ENCODE measurements at regions not wholly inside any gene's neighbourhood (a gene's known extent, or its start where the extent isn't known, plus 50 kb on each side); places are given as distances from the start of the nearest gene placed in this dataset.

DNA sequence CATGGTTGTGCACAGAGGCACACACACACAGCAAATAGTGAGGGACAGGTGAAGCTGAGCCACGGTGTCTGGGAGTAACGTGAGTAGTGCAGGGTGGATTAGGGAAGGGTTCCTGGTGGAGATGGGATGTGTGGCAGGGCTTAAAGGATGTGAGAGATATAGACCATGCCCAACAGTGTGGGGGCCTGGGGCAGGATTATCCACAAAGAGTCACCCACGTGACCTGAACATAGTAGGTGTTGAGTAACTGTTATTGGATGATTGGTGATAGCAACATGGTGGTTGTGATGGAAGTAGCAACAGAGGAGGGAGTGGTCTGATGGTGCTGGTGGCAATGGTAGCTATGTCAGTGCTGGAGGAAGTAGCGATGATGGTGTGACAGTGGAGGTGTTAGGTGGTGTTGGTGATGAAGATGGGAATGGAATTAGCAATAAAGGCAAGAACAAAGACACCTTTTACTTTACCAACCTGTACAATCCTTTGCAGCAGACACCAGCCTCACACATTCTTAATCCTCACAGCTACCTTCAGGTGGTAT is 135.1 kb downstream of the MRPL14 start:
- ChIA-PET CTCF (interaction anchor here (0.9 kb wide), 1 partner anchor 9 kb away, joined by 4 read pairs; no protein-coding TSS in a partner anchor), POLR2A (no interaction called here)
- DNase-seq (ENCODE audit: extremely low spot score), result no peak
- no peak for TF ChIP-seq TARDBP (IDR thresholded peaks at IDR 0.05)
- no peak for TF ChIP-seq ZNF384 (IDR thresholded peaks at IDR 0.05)
- TF ChIP-seq NFRKB (IDR thresholded peaks at IDR 0.05), result no peak
- TF ChIP-seq SP1 (IDR thresholded peaks at IDR 0.05), result no peak
- no peak for TF ChIP-seq SUZ12 (IDR thresholded peaks at IDR 0.05)

DNA sequence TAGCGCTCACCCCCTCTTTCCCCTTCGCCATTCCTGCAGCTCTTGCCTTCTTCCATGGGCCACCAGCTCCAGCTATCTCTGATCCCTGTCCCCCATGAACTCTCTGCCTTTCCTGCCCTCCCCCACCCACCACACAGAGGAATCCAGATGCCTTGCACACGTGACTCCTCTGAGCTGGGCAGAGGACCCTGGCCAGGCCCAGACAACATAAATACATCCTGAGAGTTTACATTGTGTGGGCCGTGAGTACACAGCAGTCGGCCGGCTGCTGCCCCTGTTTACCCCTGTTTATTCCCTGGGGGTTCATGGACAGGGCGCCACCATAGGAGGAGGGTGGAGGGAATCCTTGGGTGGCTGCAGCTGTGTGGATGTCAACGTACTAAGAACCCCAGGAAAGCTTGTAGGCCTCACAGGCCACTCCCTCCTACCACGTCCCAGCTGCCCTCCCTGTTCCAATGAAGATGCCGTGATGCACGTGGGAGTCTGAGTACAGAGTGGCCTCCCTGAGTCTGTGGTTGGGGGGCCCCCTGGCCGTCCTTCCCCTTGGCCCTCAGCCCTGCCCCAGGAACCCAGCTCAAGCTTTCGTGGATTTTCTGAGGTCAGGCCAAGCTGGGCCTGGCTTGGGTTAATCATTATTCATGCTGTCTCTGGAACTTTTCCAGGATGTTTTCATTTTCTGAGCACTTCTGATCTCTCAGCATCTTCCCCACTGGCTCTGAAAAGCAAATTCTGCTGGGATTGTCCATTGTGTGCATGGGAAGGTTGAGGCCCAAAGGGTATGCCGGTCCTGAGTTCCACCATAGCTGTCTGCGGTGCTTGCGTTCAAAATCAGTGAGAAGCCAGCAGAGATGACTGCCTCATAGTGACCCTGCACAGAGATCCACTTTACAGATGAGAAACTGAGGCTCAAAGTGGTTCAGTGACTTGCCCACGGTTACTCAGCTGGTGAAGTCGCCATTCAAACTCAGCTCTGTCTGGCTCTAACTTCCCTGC is 136.3 kb downstream of the MRPL14 start:
- TF ChIP-seq FOXA1 (IDR thresholded peaks at IDR 0.05) (no peak), CTBP1 (IDR thresholded peaks at IDR 0.05; ENCODE audit: borderline replicate concordance) (no peak), SP1 (IDR thresholded peaks at IDR 0.05) (no peak), LEF1 (IDR thresholded peaks at IDR 0.05; ENCODE audit: borderline replicate concordance) (no peak), FOXM1 (IDR thresholded peaks at IDR 0.05; ENCODE audit: borderline replicate concordance) (no peak), ELF4 (IDR thresholded peaks at IDR 0.05) (no peak), L3MBTL2 (conservative IDR thresholded peaks at IDR 0.05) (no peak), SUZ12 (IDR thresholded peaks at IDR 0.05) (no peak), BHLHE40 (IDR thresholded peaks at IDR 0.05; ENCODE audit: borderline replicate concordance) (no peak), TARDBP (IDR thresholded peaks at IDR 0.05) (no peak)
- DNase-seq (ENCODE audit: extremely low spot score), result no peak
- CTCF ChIA-PET, result interaction anchor here (1.1 kb wide), 1 partner anchor 10 kb away, joined by 4 read pairs; no protein-coding TSS in a partner anchor
- POLR2A ChIA-PET, result interaction anchor here (0.6 to 1.3 kb wide), 4 partner anchors 57 to 221 kb away, joined by 3 read pairs; partner anchors contain the start of gene VEGFA

GRCh38 chr6:43990275-43990626 is 137.0 kb downstream of the MRPL14 start:
- POLR2A ChIA-PET, result interaction anchor here (0.6 to 1.3 kb wide), 4 partner anchors 56 to 220 kb away, joined by 3 read pairs; partner anchors contain the start of gene VEGFA
- CTCF ChIA-PET, result interaction anchor here (1.1 kb wide), 1 partner anchor 10 kb away, joined by 4 read pairs; no protein-coding TSS in a partner anchor
- TF ChIP-seq LEF1 (IDR thresholded peaks at IDR 0.05; ENCODE audit: borderline replicate concordance) (no peak), HDGF (IDR thresholded peaks at IDR 0.05; ENCODE audit: borderline replicate concordance) (no peak), BHLHE40 (IDR thresholded peaks at IDR 0.05; ENCODE audit: borderline replicate concordance) (no peak), FOXA1 (IDR thresholded peaks at IDR 0.05) (no peak), FOXK2 (IDR thresholded peaks at IDR 0.05) (no peak), SP1 (IDR thresholded peaks at IDR 0.05) (no peak), ARNT (IDR thresholded peaks at IDR 0.05) (no peak), NFRKB (IDR thresholded peaks at IDR 0.05) (no peak), TARDBP (IDR thresholded peaks at IDR 0.05) (no peak), L3MBTL2 (conservative IDR thresholded peaks at IDR 0.05) (no peak), SUZ12 (IDR thresholded peaks at IDR 0.05) (no peak)
- TF ChIP-seq, protein P1, sequence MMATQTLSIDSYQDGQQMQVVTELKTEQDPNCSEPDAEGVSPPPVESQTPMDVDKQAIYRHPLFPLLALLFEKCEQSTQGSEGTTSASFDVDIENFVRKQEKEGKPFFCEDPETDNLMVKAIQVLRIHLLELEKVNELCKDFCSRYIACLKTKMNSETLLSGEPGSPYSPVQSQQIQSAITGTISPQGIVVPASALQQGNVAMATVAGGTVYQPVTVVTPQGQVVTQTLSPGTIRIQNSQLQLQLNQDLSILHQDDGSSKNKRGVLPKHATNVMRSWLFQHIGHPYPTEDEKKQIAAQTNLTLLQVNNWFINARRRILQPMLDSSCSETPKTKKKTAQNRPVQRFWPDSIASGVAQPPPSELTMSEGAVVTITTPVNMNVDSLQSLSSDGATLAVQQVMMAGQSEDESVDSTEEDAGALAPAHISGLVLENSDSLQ (IDR thresholded peaks at IDR 0.05), result no peak
- no peak for DNase-seq (ENCODE audit: extremely low spot score)

DNA sequence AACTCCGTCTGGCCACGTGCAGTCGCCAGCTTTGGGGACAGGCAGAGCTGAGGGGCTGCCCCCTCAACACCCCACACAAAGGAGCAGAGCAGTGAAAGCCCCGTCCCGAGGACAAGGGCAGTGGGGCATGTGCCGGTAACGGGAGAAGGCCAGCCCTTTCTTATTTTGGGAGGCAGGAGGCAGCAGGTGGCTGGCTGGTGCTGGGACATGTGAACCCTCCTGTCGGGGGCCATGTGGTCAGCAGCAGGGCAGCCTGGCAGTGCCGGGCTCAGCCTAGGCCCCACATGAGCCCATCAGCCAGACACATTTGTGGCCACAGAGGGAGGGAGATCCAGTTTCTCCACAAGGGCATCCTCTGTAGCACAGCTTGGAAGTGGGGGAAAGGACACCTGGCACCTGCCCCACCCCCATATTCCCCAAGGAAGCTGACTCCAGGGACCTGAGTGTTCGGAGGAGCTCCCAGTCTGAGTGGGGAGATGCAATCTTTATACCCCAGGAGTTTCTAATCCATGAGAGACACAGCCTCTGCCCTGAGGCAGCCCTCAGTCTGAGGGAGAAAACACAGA is 137.6 kb downstream of the MRPL14 start:
- TF ChIP-seq FOXM1 (IDR thresholded peaks at IDR 0.05; ENCODE audit: borderline replicate concordance), result no peak
- no peak for TF ChIP-seq FOXK2 (IDR thresholded peaks at IDR 0.05)
- TF ChIP-seq ZNF384 (IDR thresholded peaks at IDR 0.05), result no peak
- no peak for TF ChIP-seq L3MBTL2 (conservative IDR thresholded peaks at IDR 0.05)
- no peak for TF ChIP-seq CTBP1 (IDR thresholded peaks at IDR 0.05; ENCODE audit: borderline replicate concordance)
- TF ChIP-seq BHLHE40 (IDR thresholded peaks at IDR 0.05; ENCODE audit: borderline replicate concordance), result no peak
- TF ChIP-seq LEF1 (IDR thresholded peaks at IDR 0.05; ENCODE audit: borderline replicate concordance), result no peak
- TF ChIP-seq FOXA1 (IDR thresholded peaks at IDR 0.05), result no peak
- no peak for TF ChIP-seq NFRKB (IDR thresholded peaks at IDR 0.05)
- no peak for TF ChIP-seq SP1 (IDR thresholded peaks at IDR 0.05)
- no peak for TF ChIP-seq HDGF (IDR thresholded peaks at IDR 0.05; ENCODE audit: borderline replicate concordance)
- TF ChIP-seq, protein P1 (IDR thresholded peaks at IDR 0.05), result no peak
- TF ChIP-seq ARNT (IDR thresholded peaks at IDR 0.05), result no peak
- TF ChIP-seq TARDBP (IDR thresholded peaks at IDR 0.05), result no peak
- no peak for TF ChIP-seq ELF4 (IDR thresholded peaks at IDR 0.05)
- ChIA-PET CTCF (interaction anchor here (0.7 to 1.2 kb wide), 3 partner anchors 8 to 14 kb away, joined by 3 to 4 read pairs (median 3); no protein-coding TSS in a partner anchor), POLR2A (interaction anchor here (0.9 to 1.0 kb wide), 2 partner anchors 55 to 219 kb away, joined by 3 read pairs; partner anchors contain the start of gene VEGFA)
- DNase-seq (ENCODE audit: extremely low spot score), result no peak

DNA sequence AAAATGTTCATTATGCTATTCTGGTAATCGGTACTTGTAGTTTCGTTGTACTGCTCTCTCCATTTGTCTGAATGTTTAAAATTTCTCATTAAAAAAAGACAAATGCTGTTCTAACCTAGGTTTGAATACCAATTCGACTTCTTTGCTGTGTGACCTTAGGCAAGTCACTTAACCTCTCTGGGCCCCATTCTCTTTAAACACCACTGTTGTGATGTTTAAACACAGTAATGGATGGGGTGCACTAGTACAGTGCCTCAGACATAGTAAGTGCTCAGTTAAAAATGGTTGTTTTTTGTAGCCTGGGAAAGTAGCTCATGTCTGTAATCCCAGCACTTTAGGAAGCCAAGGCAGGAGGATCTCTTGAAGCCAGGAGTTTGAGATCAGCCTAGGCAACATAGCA is 138.5 kb downstream of the MRPL14 start:
- CTCF ChIA-PET, result interaction anchor here (1.0 to 1.2 kb wide), 2 partner anchors 9 to 12 kb away, joined by 3 to 4 read pairs; no protein-coding TSS in a partner anchor
- no peak for DNase-seq (ENCODE audit: extremely low spot score)
- TF ChIP-seq ARNT (IDR thresholded peaks at IDR 0.05), result no peak
- no peak for TF ChIP-seq BHLHE40 (IDR thresholded peaks at IDR 0.05; ENCODE audit: borderline replicate concordance)
- no peak for TF ChIP-seq FOXK2 (IDR thresholded peaks at IDR 0.05)
- TF ChIP-seq FOXA1 (IDR thresholded peaks at IDR 0.05), result no peak
- no peak for TF ChIP-seq SUZ12 (IDR thresholded peaks at IDR 0.05)
- no peak for TF ChIP-seq L3MBTL2 (conservative IDR thresholded peaks at IDR 0.05)
- no peak for TF ChIP-seq HDGF (IDR thresholded peaks at IDR 0.05; ENCODE audit: borderline replicate concordance)
- no peak for TF ChIP-seq ZNF384 (IDR thresholded peaks at IDR 0.05)
- TF ChIP-seq TARDBP (IDR thresholded peaks at IDR 0.05), result no peak
- POLR2A ChIA-PET, result no interaction called here
